ENCODE measurements at regions not wholly inside any gene's neighbourhood (a gene's known extent, or its start where the extent isn't known, plus 50 kb on each side); places are given as distances from the start of the nearest gene placed in this dataset.

- TF ChIP-seq CTCF (conservative IDR thresholded peaks at IDR 0.05 in 1 of 2, IDR thresholded peaks at IDR 0.05 in 1 of 2; ENCODE audit: low read depth in 1 of 2, low read length in 2 of 2) (no peak), EZH2 (IDR thresholded peaks at IDR 0.05; ENCODE audit: low read length, missing control alignments) (no peak)
Measured at GRCh38 chr3:187521546-187521945, 148.6 kb downstream of the SST start.
